K562 (cell line): ENCODE measurements at regions not wholly inside any gene's neighbourhood (a gene's known extent, or its start where the extent isn't known, plus 50 kb on each side); places are given as distances from the start of the nearest gene placed in this dataset.

Experiments
- KLF13 ChIP-seq: fragments of 450-650 bp; IDR thresholded peaks from 2 replicates; pipeline ENCODE4 v1.6.1; 2016; ENCODE audit warnings: missing genetic modification characterization, low read depth, mild to moderate bottlenecking, missing compliant biosample characterization, moderate library complexity, borderline replicate concordance
- TRIM24 ChIP-seq, 2 experiments: fragments of 450-650 bp; IDR thresholded peaks; 2 replicates each; pipeline ENCODE4 v1.6.1; 2016
- TF ChIP-seq, protein P1 (sequence below): sonication (generic); formaldehyde crosslinking; IDR thresholded peaks from 2 replicates; pipeline ENCODE4 v1.8.1; 2022; ENCODE audit warnings: missing genetic modification reagents
- TF ChIP-seq, protein P2 (sequence below): IDR thresholded peaks from 3 replicates; pipeline ENCODE4 v1.6.1; 2011; ENCODE audit warnings: borderline replicate concordance, mild to moderate bottlenecking; ENCODE audit not compliant: insufficient read length, insufficient read depth

DNA sequence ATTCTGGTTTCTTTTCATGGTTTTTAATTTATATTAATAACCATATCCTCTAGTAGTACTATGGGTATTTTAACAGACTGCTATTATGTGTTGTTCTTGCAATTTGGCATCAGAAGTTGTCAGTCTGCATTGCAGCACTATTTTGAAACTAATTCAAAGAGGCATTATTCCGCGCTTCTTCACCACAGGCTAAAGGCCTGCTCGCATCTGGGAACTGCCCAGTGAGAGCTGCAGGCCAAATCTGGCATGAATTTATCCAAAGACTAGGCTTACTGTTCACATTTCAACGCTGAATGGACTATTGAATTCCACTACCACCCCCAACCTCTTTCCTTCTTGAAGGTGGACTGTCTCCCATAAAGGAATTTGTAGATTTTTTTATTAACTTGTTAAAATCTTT lies 310.4 kb upstream of the NR2F2 start:
- TF ChIP-seq, protein P1, sequence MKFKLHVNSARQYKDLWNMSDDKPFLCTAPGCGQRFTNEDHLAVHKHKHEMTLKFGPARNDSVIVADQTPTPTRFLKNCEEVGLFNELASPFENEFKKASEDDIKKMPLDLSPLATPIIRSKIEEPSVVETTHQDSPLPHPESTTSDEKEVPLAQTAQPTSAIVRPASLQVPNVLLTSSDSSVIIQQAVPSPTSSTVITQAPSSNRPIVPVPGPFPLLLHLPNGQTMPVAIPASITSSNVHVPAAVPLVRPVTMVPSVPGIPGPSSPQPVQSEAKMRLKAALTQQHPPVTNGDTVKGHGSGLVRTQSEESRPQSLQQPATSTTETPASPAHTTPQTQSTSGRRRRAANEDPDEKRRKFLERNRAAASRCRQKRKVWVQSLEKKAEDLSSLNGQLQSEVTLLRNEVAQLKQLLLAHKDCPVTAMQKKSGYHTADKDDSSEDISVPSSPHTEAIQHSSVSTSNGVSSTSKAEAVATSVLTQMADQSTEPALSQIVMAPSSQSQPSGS (CRISPR knock-in tag): no peak
- TF ChIP-seq KLF13: no peak
- TF ChIP-seq, protein P2, sequence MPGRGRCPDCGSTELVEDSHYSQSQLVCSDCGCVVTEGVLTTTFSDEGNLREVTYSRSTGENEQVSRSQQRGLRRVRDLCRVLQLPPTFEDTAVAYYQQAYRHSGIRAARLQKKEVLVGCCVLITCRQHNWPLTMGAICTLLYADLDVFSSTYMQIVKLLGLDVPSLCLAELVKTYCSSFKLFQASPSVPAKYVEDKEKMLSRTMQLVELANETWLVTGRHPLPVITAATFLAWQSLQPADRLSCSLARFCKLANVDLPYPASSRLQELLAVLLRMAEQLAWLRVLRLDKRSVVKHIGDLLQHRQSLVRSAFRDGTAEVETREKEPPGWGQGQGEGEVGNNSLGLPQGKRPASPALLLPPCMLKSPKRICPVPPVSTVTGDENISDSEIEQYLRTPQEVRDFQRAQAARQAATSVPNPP: no peak
- TF ChIP-seq TRIM24 (IDR thresholded peaks at IDR 0.05): no peak
